ENCODE measurements at regions not wholly inside any gene's neighbourhood (a gene's known extent, or its start where the extent isn't known, plus 50 kb on each side); places are given as distances from the start of the nearest gene placed in this dataset.

DNA sequence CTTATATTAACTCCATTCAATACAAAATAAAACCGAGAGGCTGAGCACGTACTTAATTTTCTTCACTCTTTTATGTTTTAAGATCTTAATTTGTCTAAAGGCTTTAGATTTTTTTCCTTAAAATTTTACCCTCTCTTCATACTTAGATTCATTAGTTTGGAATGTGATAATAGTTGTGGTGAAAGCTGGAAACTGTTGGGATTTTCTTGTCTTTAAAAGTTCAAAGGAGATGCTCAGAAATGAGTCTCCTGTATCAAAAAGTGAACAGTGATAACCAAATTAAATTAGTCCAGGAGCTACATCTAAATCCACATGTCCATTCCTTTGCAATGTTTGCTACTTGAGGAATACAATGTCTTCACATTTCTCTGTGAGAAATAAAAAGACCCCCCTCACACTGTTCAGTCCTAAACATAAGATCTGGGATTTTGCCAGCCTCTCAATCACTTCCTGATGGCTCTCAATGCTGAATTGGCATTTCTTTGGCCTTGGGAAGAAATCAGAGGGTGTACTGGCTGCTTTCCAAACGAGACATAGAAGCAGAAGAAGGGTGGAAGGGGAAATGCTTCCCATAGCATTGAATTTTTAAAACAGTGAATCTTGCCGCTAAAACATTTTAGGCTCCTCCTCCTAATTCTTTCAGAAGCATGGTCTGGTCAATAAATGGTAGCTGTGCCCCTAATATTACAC, 245.0 kb downstream of the SHOX2 start:
- WGBS, 2 donors (ENCODE audit: low coverage in 1 of 2), result 58 to 68% methylated on average over 4 of the region's 4 CpGs
- no peaks in the 10 kb centered on the region for H3K9me3 ChIP-seq
- H3K27me3 ChIP-seq, result no peaks in the 10 kb centered on the region
- H3K4me1 ChIP-seq, result no peaks in the 10 kb centered on the region
- TF ChIP-seq CTCF (IDR thresholded peaks at IDR 0.05), result no peak
- no peak for TF ChIP-seq POLR2AphosphoS5 (IDR thresholded peaks at IDR 0.05)
- TF ChIP-seq POLR2A (IDR thresholded peaks at IDR 0.05), result no peak
- H3K36me3 ChIP-seq, result no peaks in the 10 kb centered on the region
- H3K4me3 ChIP-seq, result no peak overlapping the region
- no peak for ATAC-seq
- no peak overlapping the region for H3K27ac ChIP-seq

GRCh38 chr3:157859541-157859940, 246.7 kb downstream of the SHOX2 start:
- Histone ChIP-seq H3K36me3 (no peaks in the 10 kb centered on the region), H3K27ac (no peak overlapping the region), H3K4me1 (no peaks in the 10 kb centered on the region), H3K27me3 (no peaks in the 10 kb centered on the region), H3K9me3 (no peaks in the 10 kb centered on the region), H3K4me3 (no peak overlapping the region)
- no peak for ATAC-seq
- TF ChIP-seq POLR2AphosphoS5 (IDR thresholded peaks at IDR 0.05) (no peak), CTCF (IDR thresholded peaks at IDR 0.05) (no peak), POLR2A (IDR thresholded peaks at IDR 0.05) (no peak)
- whole genome bisulfite sequencing, 2 donors (ENCODE audit: low coverage in 1 of 2), result 82 to 83% methylated on average over 2 of the region's 2 CpGs

DNA sequence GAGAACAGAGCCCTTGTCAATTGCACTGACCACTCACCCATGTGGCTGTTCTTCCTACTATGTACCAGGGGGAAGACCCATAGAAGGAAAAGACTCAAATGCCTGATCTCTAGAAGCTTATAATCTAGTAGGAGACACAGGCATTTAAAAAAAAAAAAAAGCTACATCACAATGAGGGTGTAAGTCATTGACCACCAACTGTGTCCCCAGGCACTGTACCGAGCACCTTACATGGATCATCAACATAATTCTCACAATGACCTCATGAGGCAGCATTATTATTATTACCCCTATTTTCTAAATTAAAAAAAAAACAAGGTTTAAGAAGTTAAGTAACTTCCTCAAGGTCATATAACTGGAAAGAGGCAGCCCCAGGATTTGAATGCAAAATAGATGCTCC, 247.4 kb downstream of the SHOX2 start:
- Histone ChIP-seq H3K4me1 (no peaks in the 10 kb centered on the region), H3K27me3 (no peaks in the 10 kb centered on the region), H3K4me3 (no peak overlapping the region), H3K27ac (no peak overlapping the region), H3K36me3 (no peaks in the 10 kb centered on the region), H3K9me3 (no peaks in the 10 kb centered on the region)
- TF ChIP-seq EP300 (IDR thresholded peaks at IDR 0.05) (no peak), POLR2AphosphoS5 (IDR thresholded peaks at IDR 0.05) (no peak), POLR2A (IDR thresholded peaks at IDR 0.05) (no peak), CTCF (IDR thresholded peaks at IDR 0.05) (no peak)
- 83 to 100% methylated on average over 1 of the region's 1 CpG for whole genome bisulfite sequencing, 2 donors (ENCODE audit: low coverage in 1 of 2)
- no peak for ATAC-seq

DNA sequence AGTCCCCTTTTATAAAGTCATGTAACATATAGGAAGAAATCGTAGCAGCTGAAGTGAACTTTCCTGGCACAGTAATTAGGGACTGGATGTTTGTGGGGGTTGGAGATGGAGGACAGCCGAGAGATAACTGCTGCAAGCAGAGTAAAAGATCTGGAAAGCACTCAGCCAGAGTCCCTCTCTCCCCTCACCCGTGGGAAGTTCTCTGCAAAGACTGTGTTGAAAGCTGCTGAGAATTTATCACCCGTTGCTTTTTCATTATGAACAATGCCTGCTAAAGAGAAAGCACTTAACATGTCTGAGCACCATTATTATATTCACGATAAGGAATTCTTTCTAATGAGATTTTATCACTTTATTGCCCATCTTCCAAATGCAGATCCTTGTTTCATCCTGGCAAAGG, 248.8 kb downstream of the SHOX2 start:
- WGBS, 2 donors (ENCODE audit: low coverage in 1 of 2), result 16 to 31% methylated on average over 5 of the region's 5 CpGs
- H3K9me3 ChIP-seq, result peaks cover 0 to 5% (median 0%) of the 10 kb centered on the region in 3 donors
- no peaks in the 10 kb centered on the region for H3K27me3 ChIP-seq
- H3K4me1 ChIP-seq, result no peaks in the 10 kb centered on the region
- H3K36me3 ChIP-seq, result no peaks in the 10 kb centered on the region
- no peak for ATAC-seq
- H3K4me3 ChIP-seq, result no peak overlapping the region
- H3K27ac ChIP-seq, result no peak overlapping the region
- TF ChIP-seq EP300 (IDR thresholded peaks at IDR 0.05), result no peak
- TF ChIP-seq POLR2AphosphoS5 (IDR thresholded peaks at IDR 0.05), result no peak
- TF ChIP-seq CTCF (IDR thresholded peaks at IDR 0.05), result no peak
- no peak for TF ChIP-seq POLR2A (IDR thresholded peaks at IDR 0.05)

Measured in gastroesophageal sphincter (tissue), 4 donors.